Stimulated activated naive CD8-positive, alpha-beta T cell treated with anti-CD3 and anti-CD28 coated beads, Interleukin-15, amount 100 ng/mL, for 72 hours (primary cell): ENCODE measurements at regions not wholly inside any gene's neighbourhood (a gene's known extent, or its start where the extent isn't known, plus 50 kb on each side); places are given as distances from the start of the nearest gene placed in this dataset.

Source experiments
- ATAC-seq: fragments of 150-1000 bp; cut with Tn5 transposase; 2 replicates; pipeline ENCODE4 v1.10.0; 2021; ENCODE audit warnings: mild to moderate bottlenecking, moderate library complexity
- DNase-seq, 2 donors: peaks; one replicate each; pipeline ENCODE4 v3.0.0; 2021 to 2022
- H3K27ac Mint-ChIP-seq, 2 donors: one replicate each; pipeline ENCODE4 v1.8.0; 2022; ENCODE audit warnings: mild to moderate bottlenecking in 2 of 2, mixed read lengths in 2 of 2, moderate library complexity in 2 of 2
- H3K27me3 Mint-ChIP-seq: one replicate; pipeline ENCODE4 v1.8.0; 2022; ENCODE audit warnings: mixed read lengths
- H3K4me1 Mint-ChIP-seq: one replicate; pipeline ENCODE4 v1.8.0; 2022; ENCODE audit warnings: mild to moderate bottlenecking, mixed read lengths
- H3K4me3 Mint-ChIP-seq, 2 donors: one replicate each; pipeline ENCODE4 v1.8.0; 2022; ENCODE audit warnings: mild to moderate bottlenecking in 2 of 2, mixed read lengths in 2 of 2, moderate library complexity in 1 of 2
- H3K9me3 Mint-ChIP-seq, 2 donors: one replicate each; pipeline ENCODE4 v1.8.0; 2022; ENCODE audit warnings: mixed read lengths in 2 of 2

- Mint-ChIP-seq H3K9me3 (peaks cover 0 to 8% of the 10 kb centered on the region in 2 donors), H3K27ac (no peak overlapping the region), H3K4me1 (no peaks in the 10 kb centered on the region), H3K4me3 (no peak overlapping the region), H3K27me3 (no peaks in the 10 kb centered on the region)
- ATAC-seq (no peak), DNase-seq (no peak)
These were observed 302.4 kb upstream of the GIMD1 start for GRCh38 chr4:106670976-106671375.

GRCh38 chr4:106659371-106659770 is 290.8 kb upstream of the GIMD1 start:
- no peaks in the 10 kb centered on the region for H3K27me3 Mint-ChIP-seq
- H3K9me3 Mint-ChIP-seq, result no peaks in the 10 kb centered on the region
- no peak overlapping the region for H3K27ac Mint-ChIP-seq
- no peak for ATAC-seq
- DNase-seq, result no peak
- no peaks in the 10 kb centered on the region for H3K4me1 Mint-ChIP-seq
- no peak overlapping the region for H3K4me3 Mint-ChIP-seq

- no peak overlapping the region for H3K4me3 Mint-ChIP-seq
- peaks cover 0 to 6% of the 10 kb centered on the region in 2 donors for H3K9me3 Mint-ChIP-seq
- no peaks in the 10 kb centered on the region for H3K27me3 Mint-ChIP-seq
- no peak overlapping the region for H3K27ac Mint-ChIP-seq
- DNase-seq (no peak), ATAC-seq (no peak)
- no peaks in the 10 kb centered on the region for H3K4me1 Mint-ChIP-seq
These were observed 283.5 kb upstream of the GIMD1 start for GRCh38 chr4:106652095-106652494.

GRCh38 chr4:106650701-106651100 is 282.1 kb upstream of the GIMD1 start:
- Mint-ChIP-seq H3K27me3 (no peaks in the 10 kb centered on the region), H3K4me3 (no peak overlapping the region), H3K9me3 (peaks cover 0 to 6% of the 10 kb centered on the region in 2 donors), H3K27ac (no peak overlapping the region), H3K4me1 (no peaks in the 10 kb centered on the region)
- DNase-seq (no peak), ATAC-seq (no peak)

GRCh38 chr4:106647451-106647850 is 278.9 kb upstream of the GIMD1 start:
- Mint-ChIP-seq H3K4me3 (no peak overlapping the region), H3K27ac (no peak overlapping the region), H3K4me1 (no peaks in the 10 kb centered on the region), H3K27me3 (no peaks in the 10 kb centered on the region), H3K9me3 (peaks cover 7 to 16% of the 10 kb centered on the region in 2 donors)
- DNase-seq (no peak), ATAC-seq (no peak)

- no peak overlapping the region for H3K4me3 Mint-ChIP-seq
- no peaks in the 10 kb centered on the region for H3K4me1 Mint-ChIP-seq
- ATAC-seq, result no peak
- no peak overlapping the region for H3K27ac Mint-ChIP-seq
- no peak for DNase-seq
- no peaks in the 10 kb centered on the region for H3K9me3 Mint-ChIP-seq
- no peaks in the 10 kb centered on the region for H3K27me3 Mint-ChIP-seq
These were observed 260.7 kb upstream of the GIMD1 start for GRCh38 chr4:106629268-106629625.

GRCh38 chr4:106628586-106629267 is 260.1 kb upstream of the GIMD1 start:
- Mint-ChIP-seq H3K9me3 (no peaks in the 10 kb centered on the region), H3K27ac (no peak overlapping the region), H3K4me3 (no peak overlapping the region), H3K27me3 (no peaks in the 10 kb centered on the region), H3K4me1 (no peaks in the 10 kb centered on the region)
- DNase-seq (no peak), ATAC-seq (no peak)

GRCh38 chr4:106627051-106627450 is 258.5 kb upstream of the GIMD1 start:
- H3K4me1 Mint-ChIP-seq, result no peaks in the 10 kb centered on the region
- no peaks in the 10 kb centered on the region for H3K27me3 Mint-ChIP-seq
- DNase-seq, result no peak
- no peak for ATAC-seq
- no peaks in the 10 kb centered on the region for H3K9me3 Mint-ChIP-seq
- no peak overlapping the region for H3K27ac Mint-ChIP-seq
- H3K4me3 Mint-ChIP-seq, result no peak overlapping the region

- H3K27me3 Mint-ChIP-seq, result no peaks in the 10 kb centered on the region
- H3K4me1 Mint-ChIP-seq, result no peaks in the 10 kb centered on the region
- H3K9me3 Mint-ChIP-seq, result no peaks in the 10 kb centered on the region
- no peak for DNase-seq
- H3K4me3 Mint-ChIP-seq, result no peak overlapping the region
- ATAC-seq, result no peak
- H3K27ac Mint-ChIP-seq, result no peak overlapping the region
These were observed 256.1 kb upstream of the GIMD1 start for GRCh38 chr4:106624671-106625070.

GRCh38 chr4:106618956-106619355 is 250.4 kb upstream of the GIMD1 start:
- Mint-ChIP-seq H3K4me3 (no peak overlapping the region), H3K27ac (no peak overlapping the region), H3K4me1 (no peaks in the 10 kb centered on the region), H3K27me3 (no peaks in the 10 kb centered on the region), H3K9me3 (no peaks in the 10 kb centered on the region)
- DNase-seq, result no peak
- no peak for ATAC-seq

- Mint-ChIP-seq H3K9me3 (peaks cover 0 to 5% of the 10 kb centered on the region in 2 donors), H3K4me1 (no peaks in the 10 kb centered on the region), H3K27ac (no peak overlapping the region), H3K27me3 (no peaks in the 10 kb centered on the region), H3K4me3 (no peak overlapping the region)
- ATAC-seq, result no peak
- no peak for DNase-seq
These were observed 247.4 kb upstream of the GIMD1 start for GRCh38 chr4:106615961-106616360.

- no peak for ATAC-seq
- DNase-seq, result no peak
- no peaks in the 10 kb centered on the region for H3K27me3 Mint-ChIP-seq
- no peak overlapping the region for H3K4me3 Mint-ChIP-seq
- H3K4me1 Mint-ChIP-seq, result no peaks in the 10 kb centered on the region
- peaks cover 0 to 5% of the 10 kb centered on the region in 2 donors for H3K9me3 Mint-ChIP-seq
- H3K27ac Mint-ChIP-seq, result no peak overlapping the region
These were observed 246.9 kb upstream of the GIMD1 start for GRCh38 chr4:106615410-106615945.

GRCh38 chr4:106614441-106614840 is 245.9 kb upstream of the GIMD1 start:
- Mint-ChIP-seq H3K4me3 (no peak overlapping the region), H3K9me3 (peaks cover 0 to 5% of the 10 kb centered on the region in 2 donors), H3K27me3 (no peaks in the 10 kb centered on the region), H3K4me1 (no peaks in the 10 kb centered on the region), H3K27ac (no peak overlapping the region)
- no peak for DNase-seq
- no peak for ATAC-seq

GRCh38 chr4:106609917-106610316 is 241.3 kb upstream of the GIMD1 start:
- H3K9me3 Mint-ChIP-seq, result peaks cover 0 to 5% of the 10 kb centered on the region in 2 donors
- ATAC-seq (no peak), DNase-seq (no peak)
- no peak overlapping the region for H3K27ac Mint-ChIP-seq
- H3K4me1 Mint-ChIP-seq, result no peaks in the 10 kb centered on the region
- H3K27me3 Mint-ChIP-seq, result no peaks in the 10 kb centered on the region
- no peak overlapping the region for H3K4me3 Mint-ChIP-seq

GRCh38 chr4:106607558-106607957 is 239.0 kb upstream of the GIMD1 start:
- Mint-ChIP-seq H3K27me3 (no peaks in the 10 kb centered on the region), H3K4me1 (no peaks in the 10 kb centered on the region), H3K27ac (no peak overlapping the region), H3K9me3 (peaks cover 0 to 5% of the 10 kb centered on the region in 2 donors), H3K4me3 (no peak overlapping the region)
- ATAC-seq (no peak), DNase-seq (no peak)

GRCh38 chr4:106604319-106605051 is 235.9 kb upstream of the GIMD1 start:
- Mint-ChIP-seq H3K27me3 (no peaks in the 10 kb centered on the region), H3K4me3 (no peak overlapping the region), H3K9me3 (no peaks in the 10 kb centered on the region), H3K4me1 (no peaks in the 10 kb centered on the region), H3K27ac (no peak overlapping the region)
- DNase-seq (no peak), ATAC-seq (peak; percentile 37)
